Testis (tissue), 2 donors: ENCODE measurements at regions not wholly inside any gene's neighbourhood (a gene's known extent, or its start where the extent isn't known, plus 50 kb on each side); places are given as distances from the start of the nearest gene placed in this dataset.

Experiments
- POLR2A ChIP-seq: fragments of 450-650 bp; IDR thresholded peaks from one replicate; pipeline ENCODE4 v1.6.1; 2017; ENCODE audit warnings: antibody characterized with exemption, mild to moderate bottlenecking, moderate library complexity
- TF ChIP-seq, protein P1 (sequence below), 3 experiments: fragments of 450-650 bp in 2 of 3; fragments of 200-600 bp in 1 of 3; sonication (generic) in 1 of 3; IDR thresholded peaks; one replicate each; pipeline ENCODE4 v1.5.1; 2016 to 2019; ENCODE audit warnings: antibody characterized with exemption in 3 of 3, mild to moderate bottlenecking in 2 of 3, moderate library complexity in 1 of 3

DNA sequence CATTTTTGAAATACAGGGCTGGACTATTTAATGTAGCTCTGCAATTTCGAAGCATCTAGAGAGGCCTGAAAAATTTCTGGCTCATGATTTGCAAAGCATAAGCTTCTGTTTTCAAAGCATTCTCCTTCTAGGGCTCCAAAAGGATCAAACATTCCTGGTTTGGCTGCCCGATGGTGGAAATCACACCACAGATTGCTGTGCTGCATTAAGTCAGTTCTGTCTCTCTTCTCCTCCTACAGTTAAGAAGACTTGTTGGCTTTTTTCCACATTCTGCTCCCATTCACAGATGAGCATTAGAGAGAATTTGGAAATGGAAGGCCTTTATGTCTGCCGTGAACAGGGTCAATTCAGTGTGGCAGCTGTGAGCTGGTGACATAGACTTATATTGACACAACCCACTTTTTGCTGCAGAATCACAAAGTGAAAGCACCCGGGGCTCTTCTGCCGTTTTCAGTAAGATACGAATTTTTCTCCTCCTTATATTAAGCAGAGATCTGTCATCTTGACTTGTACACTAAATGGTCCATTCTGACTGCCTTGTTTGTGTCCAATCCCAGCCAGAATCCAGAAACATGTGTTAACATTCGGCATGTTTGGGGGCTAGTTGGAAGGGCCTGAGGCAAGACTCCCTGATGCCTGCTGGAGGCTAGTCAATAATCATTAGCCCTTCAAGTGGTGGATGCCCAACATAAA lies 330.8 kb upstream of the DEFB112 start:
- TF ChIP-seq, protein P1, sequence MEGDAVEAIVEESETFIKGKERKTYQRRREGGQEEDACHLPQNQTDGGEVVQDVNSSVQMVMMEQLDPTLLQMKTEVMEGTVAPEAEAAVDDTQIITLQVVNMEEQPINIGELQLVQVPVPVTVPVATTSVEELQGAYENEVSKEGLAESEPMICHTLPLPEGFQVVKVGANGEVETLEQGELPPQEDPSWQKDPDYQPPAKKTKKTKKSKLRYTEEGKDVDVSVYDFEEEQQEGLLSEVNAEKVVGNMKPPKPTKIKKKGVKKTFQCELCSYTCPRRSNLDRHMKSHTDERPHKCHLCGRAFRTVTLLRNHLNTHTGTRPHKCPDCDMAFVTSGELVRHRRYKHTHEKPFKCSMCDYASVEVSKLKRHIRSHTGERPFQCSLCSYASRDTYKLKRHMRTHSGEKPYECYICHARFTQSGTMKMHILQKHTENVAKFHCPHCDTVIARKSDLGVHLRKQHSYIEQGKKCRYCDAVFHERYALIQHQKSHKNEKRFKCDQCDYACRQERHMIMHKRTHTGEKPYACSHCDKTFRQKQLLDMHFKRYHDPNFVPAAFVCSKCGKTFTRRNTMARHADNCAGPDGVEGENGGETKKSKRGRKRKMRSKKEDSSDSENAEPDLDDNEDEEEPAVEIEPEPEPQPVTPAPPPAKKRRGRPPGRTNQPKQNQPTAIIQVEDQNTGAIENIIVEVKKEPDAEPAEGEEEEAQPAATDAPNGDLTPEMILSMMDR (IDR thresholded peaks at IDR 0.05), result no peak
- TF ChIP-seq POLR2A, result no peak
